ENCODE measurements at regions not wholly inside any gene's neighbourhood (a gene's known extent, or its start where the extent isn't known, plus 50 kb on each side); places are given as distances from the start of the nearest gene placed in this dataset.
"Not testable (repeated sequence)": the region's sequence is repeated elsewhere in the genome, so short reads cannot be mapped to it uniquely, and the experiment has no call there.

DNA sequence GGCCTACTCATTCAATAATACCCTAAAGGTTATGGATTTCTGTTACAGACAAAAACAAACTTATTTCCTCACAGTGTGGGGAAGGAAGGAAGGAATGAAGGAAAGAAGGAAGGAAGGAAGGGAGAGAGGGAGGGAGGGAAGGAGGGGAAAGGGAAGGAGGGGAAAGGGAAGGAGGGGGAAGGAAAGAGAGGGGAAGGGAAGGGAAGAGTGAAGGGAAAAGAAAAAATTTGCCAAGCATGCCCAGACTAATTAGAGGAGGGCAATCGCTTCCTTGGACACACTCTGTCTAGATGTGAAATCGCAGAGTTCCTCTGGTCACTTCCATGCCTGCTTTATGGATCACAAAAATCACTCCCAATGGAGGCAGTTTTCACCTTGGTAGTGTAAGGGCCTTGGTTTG lies 570.1 kb upstream of the SOX9 start:
- no peak for DNase-seq (ENCODE audit: low read depth)

DNA sequence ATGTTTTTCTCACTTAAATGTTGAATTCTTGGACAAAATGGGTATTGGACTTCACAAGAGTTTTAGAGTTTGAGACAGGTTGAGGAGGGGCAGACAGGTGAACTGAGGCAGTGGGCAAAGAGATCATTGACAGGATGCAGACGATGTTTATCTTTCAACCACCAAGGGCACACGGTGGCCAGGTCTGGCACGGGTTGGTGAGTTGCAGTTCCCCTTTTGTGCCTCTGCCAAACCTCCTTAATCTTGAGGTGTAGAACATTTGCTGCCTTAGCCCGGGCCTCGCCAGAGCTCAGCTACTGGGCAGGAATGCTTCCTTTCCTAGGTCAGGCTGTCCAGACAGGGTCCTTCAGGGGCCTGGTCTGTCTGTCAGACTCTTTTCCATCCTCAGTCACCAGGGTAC lies 567.4 kb upstream of the SOX9 start:
- no peak for DNase-seq (ENCODE audit: low read depth)

DNA sequence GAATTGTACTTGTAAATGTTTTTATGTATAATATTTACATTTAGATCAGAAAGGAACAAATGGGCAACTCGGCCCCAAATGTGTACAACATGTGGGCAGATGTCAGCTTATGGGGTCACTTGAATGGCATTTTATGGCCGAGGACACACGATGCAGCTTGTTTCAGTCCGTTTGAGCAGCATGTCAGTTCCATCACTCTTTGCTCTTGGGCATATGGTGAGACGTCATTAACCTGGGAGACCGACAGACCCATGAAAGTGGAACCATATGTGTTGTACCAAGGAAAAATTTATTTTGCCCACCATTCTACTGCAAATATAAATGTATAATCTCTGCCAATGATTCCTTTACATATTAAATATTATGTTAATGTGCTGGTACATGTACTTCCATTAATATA lies 561.9 kb upstream of the SOX9 start:
- no peak for DNase-seq (ENCODE audit: low read depth)

DNA sequence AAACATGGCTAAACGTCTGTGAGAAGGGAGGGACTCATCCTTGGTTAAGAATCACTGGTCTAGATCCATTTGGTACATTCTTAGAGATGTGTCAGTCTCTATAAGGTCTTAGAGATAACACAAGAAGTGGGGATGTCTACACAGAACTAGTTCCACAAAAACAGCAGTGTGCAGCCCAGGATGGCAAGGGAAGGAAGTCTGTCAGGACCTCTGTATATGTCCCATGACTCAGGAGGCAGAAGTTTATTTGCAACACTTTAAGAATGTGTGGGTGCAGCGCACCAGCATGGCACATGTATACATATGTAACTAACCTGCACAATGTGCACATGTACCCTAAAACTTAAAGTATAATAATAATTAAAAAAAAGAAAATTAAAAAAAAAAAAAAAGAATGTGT lies 548.5 kb upstream of the SOX9 start:
- DNase-seq (ENCODE audit: low read depth): no peak

DNA sequence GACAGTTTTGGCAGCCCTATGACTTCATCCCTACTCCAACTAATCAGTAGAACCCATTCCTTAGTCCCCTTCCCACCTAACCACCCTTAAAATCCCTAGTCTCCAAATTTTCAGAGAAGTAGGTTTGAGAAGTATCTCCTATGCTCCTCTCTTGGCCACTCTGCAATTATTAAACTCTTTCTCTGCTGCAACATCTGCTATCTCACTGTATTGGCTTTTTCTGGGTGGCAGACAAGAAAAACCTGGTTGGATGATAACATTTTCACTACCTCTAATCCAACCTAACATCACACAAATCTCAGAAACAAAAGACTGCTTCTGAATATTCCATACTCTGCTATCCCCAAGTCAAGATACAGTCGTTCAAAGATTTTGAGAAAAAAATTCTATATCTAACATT lies 542.4 kb upstream of the SOX9 start:
- DNase-seq (ENCODE audit: low read depth): no peak

DNA sequence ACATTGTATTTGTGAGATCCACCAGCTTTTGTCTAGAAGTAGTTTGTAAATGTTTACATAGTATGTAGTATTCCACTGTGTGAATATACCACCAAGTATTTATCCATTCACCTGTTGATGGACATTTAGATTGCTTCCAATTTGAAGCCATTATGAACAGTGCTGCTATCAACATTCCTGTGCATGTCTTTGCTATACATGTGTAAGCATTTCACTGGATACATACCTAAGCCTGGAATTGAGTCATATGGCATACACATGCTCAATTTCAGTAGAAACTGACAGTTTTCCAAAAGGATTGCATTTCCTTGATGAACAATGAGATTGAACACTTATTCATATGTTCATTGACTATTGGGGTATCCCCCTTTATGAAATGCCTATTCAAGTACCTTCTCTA lies 540.6 kb upstream of the SOX9 start:
- no peak for DNase-seq (ENCODE audit: low read depth)

DNA sequence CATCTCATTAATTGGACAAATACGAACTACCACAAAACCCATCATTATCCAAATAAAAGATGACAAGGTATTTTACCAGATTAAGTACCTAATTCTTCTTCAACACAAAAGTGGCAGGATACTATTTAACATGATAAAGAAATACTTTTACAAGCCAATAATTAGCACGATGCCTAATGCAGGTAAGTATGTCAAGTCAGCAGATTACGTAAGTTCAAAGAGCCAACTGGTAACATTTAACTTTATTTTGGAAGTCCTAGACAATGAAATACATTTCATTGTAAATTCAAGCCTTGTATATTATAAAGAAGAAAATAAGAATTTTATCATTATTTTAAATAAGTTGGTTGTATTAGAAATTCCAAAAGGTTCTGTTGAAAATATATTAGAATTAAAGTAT lies 535.3 kb upstream of the SOX9 start:
- no peak for DNase-seq (ENCODE audit: low read depth)

DNA sequence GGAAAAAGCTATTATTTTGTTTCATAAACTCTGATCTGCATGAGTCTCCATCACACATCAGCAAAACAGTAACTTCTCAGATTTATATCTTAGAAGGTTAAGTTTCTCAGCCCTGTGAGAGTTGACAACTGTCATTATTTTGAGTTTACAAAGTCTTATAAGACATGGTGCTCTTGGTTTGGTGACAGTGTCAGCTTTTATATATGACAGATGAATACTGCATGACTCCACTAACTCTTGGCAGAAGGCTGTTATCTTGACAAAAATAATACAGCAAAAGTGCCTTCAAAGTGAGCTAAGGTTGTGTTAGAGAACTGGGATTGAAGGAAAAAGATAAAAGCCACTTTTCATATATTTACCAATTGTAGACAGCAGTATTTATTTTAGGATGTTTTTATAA lies 528.4 kb upstream of the SOX9 start:
- DNase-seq (ENCODE audit: low read depth): no peak

DNA sequence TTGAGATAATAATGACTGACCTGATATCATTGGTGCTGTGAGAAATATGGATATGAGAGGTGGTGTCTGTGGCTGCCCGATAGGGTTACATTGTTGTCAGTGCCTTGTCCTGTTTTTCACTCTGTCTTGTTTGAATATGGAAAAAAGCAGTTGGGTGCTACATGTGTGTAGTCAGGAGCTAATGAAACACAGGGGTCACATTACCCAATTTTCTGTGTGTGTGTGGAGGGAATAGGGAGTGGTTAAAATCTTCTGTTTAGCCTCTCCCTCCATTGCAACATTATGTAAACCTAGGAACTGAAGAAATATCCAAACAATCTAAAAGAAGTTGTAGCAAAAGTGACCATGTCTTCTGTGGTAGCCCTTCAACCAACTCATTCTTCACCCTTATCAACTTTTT lies 527.7 kb upstream of the SOX9 start:
- no peak for DNase-seq (ENCODE audit: low read depth)

DNA sequence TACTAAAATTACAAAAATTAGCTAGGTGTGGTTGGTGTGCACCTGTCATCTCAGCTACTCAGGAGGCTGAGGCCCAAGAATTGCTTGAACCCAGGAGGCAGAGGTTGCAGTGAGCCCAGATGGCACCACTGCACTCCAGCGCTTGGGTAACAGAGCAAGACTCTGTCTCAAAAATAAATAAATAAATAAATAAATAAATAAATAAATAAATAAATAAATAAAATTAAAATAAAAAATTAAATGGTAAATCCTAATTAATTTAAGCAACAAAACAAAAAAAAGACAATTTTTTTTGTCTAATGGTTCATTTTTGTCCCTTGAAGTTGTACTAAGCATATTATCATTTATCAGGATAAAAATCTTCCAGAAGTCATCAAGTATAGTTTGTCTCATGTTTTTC lies 521.2 kb upstream of the SOX9 start:
- not testable (repeated sequence) for DNase-seq (ENCODE audit: low read depth)

DNA sequence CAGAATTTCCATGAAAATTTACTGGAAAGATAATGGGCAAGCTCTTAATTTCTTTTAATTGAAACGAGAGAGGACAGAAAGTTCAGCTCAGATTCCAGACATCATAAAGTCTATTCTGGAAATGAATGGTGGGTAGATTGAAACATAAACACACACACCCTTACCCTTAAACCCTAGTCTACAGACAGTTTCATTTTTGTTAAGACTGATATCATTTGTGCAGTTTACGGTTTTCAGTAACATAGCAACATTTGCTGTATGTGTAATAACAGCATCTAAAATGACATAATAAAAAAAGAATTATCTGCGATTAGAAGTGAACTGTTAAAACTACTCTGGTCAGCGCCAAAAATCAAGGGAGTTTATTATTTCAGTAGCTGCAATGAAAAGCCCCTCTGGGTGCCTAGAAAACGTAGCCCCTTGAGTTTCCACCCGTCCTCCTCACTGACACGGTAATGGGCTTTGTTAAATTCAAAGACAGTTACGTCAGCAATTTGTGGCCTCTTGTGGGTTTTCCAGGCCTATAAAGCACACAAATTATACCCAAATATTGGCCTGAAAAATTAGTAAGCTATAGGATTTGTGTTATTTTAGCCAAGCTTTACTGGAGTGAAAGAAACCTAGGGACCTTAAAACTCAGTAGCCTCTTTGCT lies 520.6 kb upstream of the SOX9 start:
- DNase-seq (ENCODE audit: low read depth): no peak

DNA sequence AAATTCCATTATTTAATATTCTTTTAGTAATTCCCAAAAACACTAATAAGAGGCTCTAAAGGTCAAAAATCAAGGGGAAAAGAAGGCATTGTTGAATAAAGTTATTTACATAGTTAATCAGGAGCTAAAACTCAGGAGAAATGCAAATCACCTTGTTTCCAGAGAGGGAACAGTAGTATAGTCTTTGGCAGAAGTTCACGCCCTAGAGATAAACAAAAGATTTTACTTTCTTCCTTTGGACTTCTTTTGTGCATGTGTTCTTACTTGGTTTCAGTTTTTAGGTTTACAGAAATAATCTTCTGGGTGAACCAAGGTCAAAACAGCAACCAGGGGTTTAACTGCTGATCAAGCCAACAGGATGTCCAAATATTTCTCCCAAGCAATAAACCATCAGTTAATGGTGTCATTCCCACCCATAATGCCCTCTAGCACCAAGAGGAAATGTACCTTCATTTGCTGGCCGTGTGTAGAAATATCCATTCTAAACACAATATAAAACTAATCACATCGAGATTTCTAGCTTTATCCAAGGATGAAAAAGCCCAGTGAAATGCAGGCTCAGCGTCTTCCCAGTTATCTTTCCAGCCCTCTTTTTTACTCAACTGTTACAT lies 518.8 kb upstream of the SOX9 start:
- no peak for DNase-seq (ENCODE audit: low read depth)

DNA sequence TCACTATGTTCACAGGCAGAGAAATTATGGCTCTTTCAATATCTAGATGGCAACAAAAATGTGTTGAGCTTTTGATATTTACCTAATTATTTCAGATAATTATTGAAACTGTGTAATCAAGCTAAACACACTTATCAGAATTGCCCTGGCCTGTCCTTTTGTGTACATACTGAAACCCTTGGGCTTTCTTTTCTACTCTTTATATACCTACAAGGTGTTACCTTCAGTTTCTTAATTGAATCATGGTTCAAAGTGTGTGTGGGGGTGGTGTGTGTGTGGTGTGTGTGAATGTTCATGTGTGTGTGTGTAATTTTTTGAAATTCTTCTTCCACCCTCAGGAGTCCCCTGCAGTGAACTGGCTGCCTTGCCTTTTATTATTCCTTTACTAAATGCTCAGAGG lies 506.8 kb upstream of the SOX9 start:
- no peak for DNase-seq (ENCODE audit: low read depth)

DNA sequence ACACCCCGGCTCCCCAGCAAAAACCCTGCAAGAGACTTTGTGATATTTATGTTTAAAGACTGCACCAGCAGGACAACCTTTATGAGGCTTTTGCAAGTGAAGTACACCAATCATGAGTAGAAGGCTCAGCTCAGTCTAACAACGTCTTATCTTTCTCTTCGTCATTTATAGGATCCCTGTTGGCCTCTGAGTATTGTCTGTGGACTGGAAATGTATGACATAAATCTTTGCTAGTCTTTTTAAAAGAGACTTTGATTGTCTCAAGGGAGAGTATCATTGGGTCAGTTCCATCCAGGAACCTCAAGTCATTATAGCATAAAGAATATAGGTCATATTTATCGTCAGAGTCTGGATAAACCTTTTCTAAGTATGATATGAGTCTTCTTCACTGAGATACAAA lies 505.0 kb upstream of the SOX9 start:
- no peak for DNase-seq (ENCODE audit: low read depth)

DNA sequence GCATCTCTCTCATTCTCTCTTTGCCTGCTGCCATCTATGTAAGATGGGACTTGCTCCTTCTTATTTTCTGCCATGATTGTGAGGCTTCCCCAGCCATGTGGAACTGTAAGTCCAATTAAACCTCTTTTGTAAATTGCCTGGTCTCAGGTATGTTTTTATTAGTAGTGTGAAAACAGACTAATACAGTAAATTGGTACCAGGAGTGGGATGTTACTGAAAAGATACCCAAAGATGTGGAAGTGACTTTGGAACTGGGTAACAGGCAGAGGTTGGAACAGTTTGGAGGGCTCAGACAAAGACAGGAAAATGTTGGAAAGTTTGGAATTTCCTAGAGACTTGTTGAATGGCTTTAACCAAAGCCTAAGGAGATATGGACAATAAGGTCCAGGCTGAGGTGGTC lies 503.1 kb upstream of the SOX9 start:
- not testable (repeated sequence) for DNase-seq (ENCODE audit: low read depth)

DNA sequence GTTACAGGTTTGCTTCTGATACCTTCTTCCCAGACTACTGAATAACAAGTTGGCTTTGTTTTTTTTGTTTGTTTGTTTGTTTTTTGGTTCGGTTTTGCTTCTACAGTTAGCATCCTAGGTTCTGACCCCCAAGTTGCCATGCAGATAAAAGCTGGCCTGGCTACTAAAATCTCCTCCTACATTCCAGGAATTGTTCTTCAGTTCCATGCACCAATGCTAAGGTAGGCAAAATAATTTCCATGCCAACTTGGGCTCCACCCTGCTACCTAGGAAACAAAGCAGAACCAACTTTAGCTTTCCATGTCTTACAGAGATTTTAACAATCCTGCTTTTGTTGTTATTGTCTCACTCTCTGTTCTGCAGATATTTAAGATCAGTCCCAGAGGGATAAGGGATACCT lies 495.5 kb upstream of the SOX9 start:
- DNase-seq (ENCODE audit: low read depth): no peak

DNA sequence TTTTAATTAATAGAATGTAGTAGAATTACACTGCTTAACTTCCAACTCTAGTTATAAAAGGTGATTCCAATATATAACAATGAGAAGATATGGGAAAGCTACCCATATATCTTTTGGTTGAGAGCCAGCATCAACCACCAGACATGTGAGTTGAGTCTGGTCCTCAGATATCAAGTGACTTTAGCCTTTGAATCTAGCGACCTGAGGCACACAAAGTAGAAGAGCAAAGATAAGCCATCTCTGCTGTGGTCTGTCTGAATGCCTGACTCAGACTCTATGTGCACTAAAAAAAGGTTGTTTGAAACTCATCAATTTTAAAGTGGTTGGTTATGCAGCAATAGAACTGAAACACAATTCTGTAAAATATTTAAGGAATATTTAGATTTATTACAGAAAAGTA lies 492.5 kb upstream of the SOX9 start:
- no peak for DNase-seq (ENCODE audit: low read depth)

DNA sequence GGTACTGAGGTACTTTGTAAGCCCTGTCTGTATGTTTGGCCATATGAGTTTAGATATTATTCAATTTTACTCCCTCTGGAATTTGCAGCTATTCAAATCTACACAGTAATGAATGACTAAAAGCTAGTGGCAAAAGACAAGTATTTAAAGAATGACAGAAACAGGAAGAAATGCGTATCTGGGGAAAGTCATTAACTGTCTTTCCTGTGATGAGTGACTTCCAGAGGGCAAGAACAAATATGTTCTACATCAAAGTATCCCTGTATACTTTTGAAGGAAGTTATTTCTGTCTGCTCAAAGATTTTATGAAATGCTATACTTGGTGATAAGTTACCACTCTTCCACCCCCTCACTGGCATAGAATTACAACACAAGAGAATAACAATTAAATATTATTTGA lies 489.3 kb upstream of the SOX9 start:
- DNase-seq (ENCODE audit: low read depth): no peak

DNA sequence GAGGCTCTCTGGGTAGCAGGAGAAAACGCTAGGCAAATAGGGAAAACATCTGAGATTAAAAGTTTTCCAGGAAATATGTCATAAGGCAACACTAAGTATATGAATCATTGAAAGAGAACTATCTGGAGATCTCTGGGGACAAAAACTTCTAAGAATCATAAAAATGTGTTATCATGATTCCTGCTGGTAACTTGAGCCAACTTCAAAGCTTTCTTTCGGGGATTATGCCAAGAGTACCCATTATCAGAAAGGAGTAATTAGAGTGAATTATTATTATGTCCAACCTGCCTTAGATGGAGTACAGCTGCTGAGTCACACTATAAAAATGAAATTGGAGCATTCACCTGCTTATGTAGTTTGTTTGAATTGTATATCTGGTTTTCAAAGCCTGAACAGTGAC lies 488.5 kb upstream of the SOX9 start:
- no peak for DNase-seq (ENCODE audit: low read depth)

DNA sequence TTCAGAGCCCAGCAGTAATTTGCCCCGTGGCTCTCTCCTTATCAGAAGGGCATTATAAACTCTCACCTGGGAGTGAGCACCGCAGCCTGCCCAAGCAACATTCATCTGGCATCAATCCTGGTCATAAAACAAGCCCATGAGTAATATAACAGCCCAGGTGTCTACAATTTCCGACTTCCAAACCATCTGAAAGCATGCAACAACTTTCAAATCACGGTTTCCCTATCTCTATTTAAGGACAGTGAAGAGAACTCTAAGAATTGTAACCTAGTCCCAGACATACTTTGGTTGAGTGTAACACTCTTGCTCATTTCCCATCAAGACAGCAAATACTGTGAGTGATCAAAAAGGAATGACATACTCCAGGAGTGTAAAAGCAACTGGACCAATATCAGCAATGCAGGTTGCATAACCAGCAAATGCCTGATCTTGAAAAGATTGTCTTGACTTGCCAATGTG lies 487.4 kb upstream of the SOX9 start:
- DNase-seq (ENCODE audit: low read depth): no peak

DNA sequence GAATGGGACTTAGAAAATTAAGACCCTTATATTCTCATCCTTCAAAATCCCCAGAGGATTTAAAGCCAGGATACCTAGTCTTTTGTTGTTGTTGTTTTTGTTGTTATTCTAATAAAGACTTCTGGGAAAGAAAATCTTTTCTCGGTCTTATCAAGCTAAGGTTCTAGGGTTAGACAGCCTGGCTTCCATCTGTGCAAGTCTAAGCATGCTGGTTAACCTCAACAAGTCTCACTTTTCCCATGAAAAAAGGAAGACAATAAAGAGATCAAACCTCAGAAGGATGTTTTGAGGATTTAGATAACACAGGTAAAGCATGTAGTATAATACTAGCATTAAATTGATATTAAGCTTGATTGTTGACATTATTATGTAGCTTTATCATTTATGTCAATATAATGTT lies 486.4 kb upstream of the SOX9 start:
- no peak for DNase-seq (ENCODE audit: low read depth)

DNA sequence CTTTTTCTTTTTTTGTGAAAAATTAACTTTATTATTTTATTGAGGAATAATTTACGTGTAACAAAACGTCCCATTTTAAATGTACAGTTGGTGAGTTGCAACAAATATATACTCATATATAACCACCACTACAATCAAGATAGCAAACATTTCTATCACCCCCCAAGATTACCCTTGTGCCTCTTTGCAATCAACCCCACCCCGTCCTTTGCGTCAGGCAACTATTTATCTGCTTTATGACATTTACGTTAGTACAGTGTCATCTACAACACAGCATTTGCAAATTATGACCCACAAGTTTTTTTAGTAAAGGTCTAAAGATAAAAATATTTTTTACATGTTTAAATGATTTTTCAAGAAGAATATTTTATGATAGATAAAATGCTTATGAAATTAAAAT lies 485.6 kb upstream of the SOX9 start:
- no peak for DNase-seq (ENCODE audit: low read depth)

DNA sequence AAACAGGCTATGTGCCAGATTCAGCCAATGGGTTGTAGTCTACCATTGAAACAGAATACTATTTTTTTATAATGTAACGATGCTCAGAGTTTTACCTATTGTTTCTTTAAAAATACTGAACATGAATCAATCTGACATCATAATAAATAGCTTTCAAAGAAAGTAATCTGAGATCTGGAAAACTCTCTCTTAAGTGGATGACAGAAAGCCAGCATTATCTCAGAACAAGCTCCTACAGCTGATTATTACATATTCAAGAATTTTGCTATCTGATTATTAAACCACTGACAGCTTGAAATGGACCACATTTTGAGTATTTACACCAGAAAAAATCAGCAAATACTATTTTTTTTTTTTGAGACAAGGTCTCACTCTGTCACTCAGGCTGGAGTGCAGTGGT lies 484.2 kb upstream of the SOX9 start:
- DNase-seq (ENCODE audit: low read depth): no peak

DNA sequence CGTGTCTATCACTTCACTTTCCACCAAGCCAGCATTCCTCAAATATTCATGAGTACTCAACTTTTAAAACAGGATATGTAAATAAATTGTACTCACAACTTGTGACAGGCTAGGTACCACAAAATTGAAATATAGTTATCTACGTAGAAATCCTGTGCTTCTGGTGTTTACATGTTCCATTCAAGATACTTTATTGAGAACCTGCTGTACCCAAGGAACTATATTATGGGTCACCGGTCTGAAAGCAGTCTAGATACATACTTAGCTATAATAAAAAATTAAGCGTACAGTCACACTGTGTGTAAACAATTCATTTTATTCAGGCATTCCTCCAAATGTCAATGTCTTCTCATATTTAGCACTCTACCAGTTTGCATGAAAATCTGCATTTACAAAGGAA lies 482.2 kb upstream of the SOX9 start:
- no peak for DNase-seq (ENCODE audit: low read depth)
